H9 (cell line): ENCODE measurements at regions not wholly inside any gene's neighbourhood (a gene's known extent, or its start where the extent isn't known, plus 50 kb on each side); places are given as distances from the start of the nearest gene placed in this dataset.

ENCODE experiments used
- DNase-seq: peaks from one replicate; pipeline ENCODE4 v3.0.0-alpha.2; 2017
- H2AFZ ChIP-seq: one replicate; pipeline ENCODE4 v1.6.1; 2013; ENCODE audit warnings: mild to moderate bottlenecking, low read length, control low read depth, moderate library complexity
- H2AK5ac ChIP-seq: 2 replicates; pipeline ENCODE4 v1.6.1; 2013; ENCODE audit warnings: low read length, control low read depth, mixed read lengths; ENCODE audit not compliant: insufficient read length
- H2BK120ac ChIP-seq: one replicate; pipeline ENCODE4 v1.6.1; 2013; ENCODE audit warnings: low read depth, mild to moderate bottlenecking, low read length, control low read depth, inconsistent platforms; ENCODE audit not compliant: poor library complexity, severe bottlenecking
- H2BK12ac ChIP-seq: 2 replicates; pipeline ENCODE4 v1.6.1; 2013; ENCODE audit warnings: low read length, control low read depth, mixed read lengths, low read depth; ENCODE audit not compliant: insufficient read length
- H2BK15ac ChIP-seq: 2 replicates; pipeline ENCODE4 v1.6.1; 2013; ENCODE audit warnings: low read depth, low read length, control low read depth
- H2BK20ac ChIP-seq: one replicate; pipeline ENCODE4 v1.6.1; 2013; ENCODE audit warnings: low read depth, mild to moderate bottlenecking, low read length, control low read depth, inconsistent platforms; ENCODE audit not compliant: poor library complexity, severe bottlenecking
- H2BK5ac ChIP-seq: 2 replicates; pipeline ENCODE4 v1.6.1; 2013; ENCODE audit warnings: low read length, control low read depth, mixed read lengths; ENCODE audit not compliant: insufficient read length
- H3K14ac ChIP-seq: 2 replicates; pipeline ENCODE4 v1.6.1; 2013; ENCODE audit warnings: low read length, control low read depth; ENCODE audit not compliant: insufficient read depth
- H3K18ac ChIP-seq: 2 replicates; pipeline ENCODE4 v1.6.1; 2013; ENCODE audit warnings: low read depth, mild to moderate bottlenecking, mixed read lengths, low read length, control low read depth; ENCODE audit not compliant: insufficient read length
- H3K23ac ChIP-seq: 2 replicates; pipeline ENCODE4 v1.6.1; 2013; ENCODE audit warnings: low read length, control low read depth, mixed read lengths, low read depth; ENCODE audit not compliant: insufficient read length
- H3K23me2 ChIP-seq: 2 replicates; pipeline ENCODE4 v1.6.1; 2013; ENCODE audit warnings: low read depth, mild to moderate bottlenecking, mixed read lengths, low read length, control low read depth; ENCODE audit not compliant: insufficient read length, poor library complexity, severe bottlenecking
- H3K27ac ChIP-seq: 2 replicates; pipeline ENCODE4 v1.5.1; 2013; ENCODE audit warnings: low read length, control low read depth, mixed read lengths, low read depth; ENCODE audit not compliant: insufficient read length
- H3K27me3 ChIP-seq: 2 replicates; pipeline ENCODE4 v1.6.1; 2013; ENCODE audit warnings: low read length, control low read depth, inconsistent platforms; ENCODE audit not compliant: insufficient read depth
- H3K4ac ChIP-seq: 2 replicates; pipeline ENCODE4 v1.6.1; 2013; ENCODE audit warnings: low read depth, mild to moderate bottlenecking, control low read depth, inconsistent platforms, low read length, moderate library complexity
- H3K4me1 ChIP-seq: 2 replicates; pipeline ENCODE4 v1.6.1; 2013; ENCODE audit warnings: low read length, control low read depth, inconsistent platforms; ENCODE audit not compliant: insufficient read depth
- H3K4me2 ChIP-seq: 2 replicates; pipeline ENCODE4 v1.6.1; 2013; ENCODE audit warnings: low read length, control low read depth, mixed read lengths; ENCODE audit not compliant: insufficient read length, insufficient read depth
- H3K56ac ChIP-seq: 2 replicates; pipeline ENCODE4 v1.6.1; 2013; ENCODE audit warnings: low read depth, mild to moderate bottlenecking, mixed read lengths, low read length, control low read depth; ENCODE audit not compliant: insufficient read length
- H3K79me1 ChIP-seq: 2 replicates; pipeline ENCODE4 v1.6.1; 2013; ENCODE audit warnings: low read depth, mild to moderate bottlenecking, moderate library complexity, low read length, control low read depth, inconsistent platforms; ENCODE audit not compliant: insufficient read depth, poor library complexity, severe bottlenecking
- H3K79me2 ChIP-seq: 2 replicates; pipeline ENCODE4 v1.6.1; 2013; ENCODE audit warnings: low read length, control low read depth, inconsistent platforms; ENCODE audit not compliant: insufficient read depth
- H3K9ac ChIP-seq: 2 replicates; pipeline ENCODE4 v1.6.1; 2013; ENCODE audit warnings: low read length, control low read depth, mixed read lengths; ENCODE audit not compliant: insufficient read length; ENCODE audit errors: extremely low read depth
- H3K9me3 ChIP-seq: one replicate; pipeline ENCODE4 v1.6.1; 2013; ENCODE audit warnings: low read depth, low read length, inconsistent platforms; ENCODE audit not compliant: control insufficient read depth
- H3T11ph ChIP-seq: one replicate; pipeline ENCODE4 v1.6.1; 2013; ENCODE audit warnings: mild to moderate bottlenecking, low read length, control low read depth, inconsistent platforms
- H4K20me1 ChIP-seq: one replicate; pipeline ENCODE4 v1.6.1; 2013; ENCODE audit not compliant: control insufficient read depth, insufficient read length, insufficient read depth
- H4K5ac ChIP-seq: 2 replicates; pipeline ENCODE4 v1.6.1; 2013; ENCODE audit warnings: low read depth, mild to moderate bottlenecking, mixed read lengths, low read length, control low read depth; ENCODE audit not compliant: insufficient read length
- H4K8ac ChIP-seq: replicated peaks from 2 replicates; pipeline ENCODE4 v1.6.1; 2013; ENCODE audit warnings: low read length, control low read depth, mixed read lengths, low read depth; ENCODE audit not compliant: insufficient read length
- H4K91ac ChIP-seq: 2 replicates; pipeline ENCODE4 v1.6.1; 2013; ENCODE audit warnings: low read depth, mild to moderate bottlenecking, moderate library complexity, mixed read lengths, low read length, control low read depth; ENCODE audit not compliant: insufficient read length
- H3K27ac Mint-ChIP-seq, 3 experiments: 2 replicates in 2 of 3; 3 replicates in 1 of 3; pipeline ENCODE4 v1.8.0; 2020 to 2021; ENCODE audit warnings: mixed read lengths in 3 of 3, mild to moderate bottlenecking in 1 of 3, moderate library complexity in 1 of 3
- H3K27me3 Mint-ChIP-seq: 2 replicates; pipeline ENCODE4 v1.8.0; 2021; ENCODE audit warnings: low read depth, mild to moderate bottlenecking, moderate library complexity, mixed read lengths
- H3K36me3 Mint-ChIP-seq, 3 experiments: 2 replicates in 2 of 3; 3 replicates in 1 of 3; pipeline ENCODE4 v1.8.0; 2020 to 2021; ENCODE audit warnings: low read depth in 3 of 3, mixed read lengths in 3 of 3; ENCODE audit not compliant: insufficient read depth in 1 of 3
- H3K4me1 Mint-ChIP-seq, 2 experiments: 2 replicates each; pipeline ENCODE4 v1.8.0; 2020; ENCODE audit warnings: mixed read lengths in 2 of 2
- H3K4me3 Mint-ChIP-seq, 2 experiments: 2 replicates in 1 of 2; 3 replicates in 1 of 2; pipeline ENCODE4 v1.8.0; 2020 to 2021; ENCODE audit warnings: mild to moderate bottlenecking in 2 of 2, mixed read lengths in 2 of 2, moderate library complexity in 1 of 2
- H3K9me3 Mint-ChIP-seq, 2 experiments: 2 replicates in 1 of 2; 3 replicates in 1 of 2; pipeline ENCODE4 v1.8.0; 2020; ENCODE audit warnings: mild to moderate bottlenecking in 2 of 2, mixed read lengths in 2 of 2, moderate library complexity in 1 of 2
- WGBS: extraction: QIAGEN DNeasy Blood & Tissue Kit; methylation state at CpG from one replicate; pipeline ENCODE4 v1.1.7; 2013; ENCODE audit warnings: missing lambda C conversion rate, low lambda C conversion rate, mixed read lengths; ENCODE audit not compliant: insufficient read length; ENCODE audit errors: extremely low coverage; 5-methylcytosine and 5-hydroxymethylcytosine counted together
- TF ChIP-seq, protein P1 (sequence below): fragments of 200-600 bp; sonication (generic); conservative IDR thresholded peaks from 3 replicates; pipeline ENCODE4 v1.8.0; 2021; ENCODE audit warnings: antibody characterized with exemption, mild to moderate bottlenecking

DNA sequence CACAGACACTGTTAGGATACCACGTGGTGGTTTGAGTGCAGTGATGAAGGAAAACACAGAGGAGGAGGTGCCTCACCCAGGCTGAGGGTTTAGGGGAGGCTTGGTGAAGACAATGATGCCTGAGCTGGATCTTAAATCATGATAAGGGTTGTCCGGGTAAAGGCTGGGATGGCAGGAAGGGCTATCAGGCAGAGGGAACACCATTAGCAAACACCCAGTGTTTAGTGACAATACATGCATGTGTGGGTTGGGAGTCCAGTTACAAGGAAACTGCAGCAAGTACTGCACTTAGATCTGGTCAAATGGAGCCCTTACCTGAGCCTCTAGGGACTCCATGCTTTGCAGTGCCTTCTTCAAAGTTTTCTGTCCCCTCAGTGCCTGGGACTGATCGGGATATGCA, 79.8 kb upstream of the MBOAT2 start:
- no peak overlapping the region; a peak in 1 of 7 replicates for H3K27ac Mint-ChIP-seq
- H3K27me3 Mint-ChIP-seq = peaks cover 5% of the 10 kb centered on the region
- Histone ChIP-seq H3K79me1 (no peaks in the 10 kb centered on the region), H2AK5ac (no peak overlapping the region), H3K79me2 (no peaks in the 10 kb centered on the region), H3T11ph (no peak overlapping the region), H3K27ac (no peak overlapping the region), H2BK12ac (no peak overlapping the region), H4K8ac (no peak overlapping the region), H2BK20ac (no peak overlapping the region), H3K4ac (no peak overlapping the region), H3K14ac (no peak overlapping the region), H3K23me2 (no peaks in the 10 kb centered on the region), H4K91ac (no peak overlapping the region), H2AFZ (no peak overlapping the region), H3K4me2 (no peak overlapping the region), H3K18ac (no peak overlapping the region), H3K4me1 (no peaks in the 10 kb centered on the region), H2BK120ac (no peak overlapping the region), H3K23ac (no peak overlapping the region), H3K9me3 (peaks cover 4% of the 10 kb centered on the region), H4K5ac (no peak overlapping the region), H4K20me1 (no peaks in the 10 kb centered on the region), H2BK15ac (no peak overlapping the region), H2BK5ac (no peak overlapping the region), H3K27me3 (no peaks in the 10 kb centered on the region), H3K9ac (no peak overlapping the region), H3K56ac (no peak overlapping the region)
- TF ChIP-seq, protein P1, sequence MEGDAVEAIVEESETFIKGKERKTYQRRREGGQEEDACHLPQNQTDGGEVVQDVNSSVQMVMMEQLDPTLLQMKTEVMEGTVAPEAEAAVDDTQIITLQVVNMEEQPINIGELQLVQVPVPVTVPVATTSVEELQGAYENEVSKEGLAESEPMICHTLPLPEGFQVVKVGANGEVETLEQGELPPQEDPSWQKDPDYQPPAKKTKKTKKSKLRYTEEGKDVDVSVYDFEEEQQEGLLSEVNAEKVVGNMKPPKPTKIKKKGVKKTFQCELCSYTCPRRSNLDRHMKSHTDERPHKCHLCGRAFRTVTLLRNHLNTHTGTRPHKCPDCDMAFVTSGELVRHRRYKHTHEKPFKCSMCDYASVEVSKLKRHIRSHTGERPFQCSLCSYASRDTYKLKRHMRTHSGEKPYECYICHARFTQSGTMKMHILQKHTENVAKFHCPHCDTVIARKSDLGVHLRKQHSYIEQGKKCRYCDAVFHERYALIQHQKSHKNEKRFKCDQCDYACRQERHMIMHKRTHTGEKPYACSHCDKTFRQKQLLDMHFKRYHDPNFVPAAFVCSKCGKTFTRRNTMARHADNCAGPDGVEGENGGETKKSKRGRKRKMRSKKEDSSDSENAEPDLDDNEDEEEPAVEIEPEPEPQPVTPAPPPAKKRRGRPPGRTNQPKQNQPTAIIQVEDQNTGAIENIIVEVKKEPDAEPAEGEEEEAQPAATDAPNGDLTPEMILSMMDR = no peak
- no peak for DNase-seq
- H3K9me3 Mint-ChIP-seq = peaks cover 18 to 22% of the 10 kb centered on the region in 2 experiments
- WGBS = no CpG with 5 or more reads among the region's 3 CpGs
- H3K4me1 Mint-ChIP-seq = peaks cover 6 to 10% of the 10 kb centered on the region in 2 experiments
- H3K36me3 Mint-ChIP-seq = peaks cover 0 to 18% (median 9%) of the 10 kb centered on the region in 3 experiments; a peak in 6 of 7 replicates
- no peak overlapping the region for H3K4me3 Mint-ChIP-seq
